Breast epithelium (tissue), 3 donors: ENCODE measurements at regions not wholly inside any gene's neighbourhood (a gene's known extent, or its start where the extent isn't known, plus 50 kb on each side); places are given as distances from the start of the nearest gene placed in this dataset.

Experiments
- POLR2A ChIP-seq: fragments of 450-650 bp; IDR thresholded peaks from one replicate; pipeline ENCODE4 v1.6.1; 2016; ENCODE audit warnings: antibody characterized with exemption, mild to moderate bottlenecking, moderate library complexity
- TF ChIP-seq, protein P1 (sequence below), 3 donors: fragments of 450-650 bp; IDR thresholded peaks; one replicate each; pipeline ENCODE4 v1.5.1; 2016 to 2017; ENCODE audit warnings: antibody characterized with exemption in 3 of 3, mild to moderate bottlenecking in 3 of 3, moderate library complexity in 3 of 3

DNA sequence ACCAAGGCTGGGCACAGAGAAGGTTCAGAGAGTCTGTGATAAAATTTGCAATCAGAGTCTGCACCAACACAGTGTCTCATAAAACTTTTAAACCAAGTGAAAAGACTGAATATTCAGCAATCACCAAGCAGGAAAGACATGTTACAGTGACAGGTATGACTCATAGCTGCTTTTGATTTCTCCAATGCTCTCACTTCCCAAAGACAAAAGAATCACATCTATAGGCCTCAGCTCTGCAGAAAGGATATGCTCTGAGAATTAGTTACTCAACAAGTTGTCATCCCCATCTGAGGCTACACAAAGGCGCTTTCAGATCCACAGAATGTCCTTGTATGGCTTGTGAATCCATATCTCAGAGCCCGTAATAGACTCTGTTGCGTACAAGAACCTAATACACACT, 92.5 kb downstream of the KCNF1 start:
- TF ChIP-seq, protein P1, sequence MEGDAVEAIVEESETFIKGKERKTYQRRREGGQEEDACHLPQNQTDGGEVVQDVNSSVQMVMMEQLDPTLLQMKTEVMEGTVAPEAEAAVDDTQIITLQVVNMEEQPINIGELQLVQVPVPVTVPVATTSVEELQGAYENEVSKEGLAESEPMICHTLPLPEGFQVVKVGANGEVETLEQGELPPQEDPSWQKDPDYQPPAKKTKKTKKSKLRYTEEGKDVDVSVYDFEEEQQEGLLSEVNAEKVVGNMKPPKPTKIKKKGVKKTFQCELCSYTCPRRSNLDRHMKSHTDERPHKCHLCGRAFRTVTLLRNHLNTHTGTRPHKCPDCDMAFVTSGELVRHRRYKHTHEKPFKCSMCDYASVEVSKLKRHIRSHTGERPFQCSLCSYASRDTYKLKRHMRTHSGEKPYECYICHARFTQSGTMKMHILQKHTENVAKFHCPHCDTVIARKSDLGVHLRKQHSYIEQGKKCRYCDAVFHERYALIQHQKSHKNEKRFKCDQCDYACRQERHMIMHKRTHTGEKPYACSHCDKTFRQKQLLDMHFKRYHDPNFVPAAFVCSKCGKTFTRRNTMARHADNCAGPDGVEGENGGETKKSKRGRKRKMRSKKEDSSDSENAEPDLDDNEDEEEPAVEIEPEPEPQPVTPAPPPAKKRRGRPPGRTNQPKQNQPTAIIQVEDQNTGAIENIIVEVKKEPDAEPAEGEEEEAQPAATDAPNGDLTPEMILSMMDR (IDR thresholded peaks at IDR 0.05), result no peak
- TF ChIP-seq POLR2A, result no peak
